Body of pancreas (tissue), 4 donors: ENCODE measurements at regions not wholly inside any gene's neighbourhood (a gene's known extent, or its start where the extent isn't known, plus 50 kb on each side); places are given as distances from the start of the nearest gene placed in this dataset.

Source experiments
- ATAC-seq: fragments of 150-250 bp; one replicate; pipeline ENCODE4 v1.9.1; 2016
- DNase-seq, 4 donors: peaks; one replicate each; pipeline ENCODE4 v3.0.0-alpha.2; 2019
- H3K27ac ChIP-seq, 4 donors: fragments of 200-600 bp; sonication (generic); 1 replicate in 3 of 4; 2 replicates in 1 of 4; pipeline versions ENCODE4 v1.5.1 to v1.6.1; 2016 to 2019; ENCODE audit warnings: mild to moderate bottlenecking in 1 of 4, mixed read lengths in 1 of 4, moderate library complexity in 1 of 4
- H3K27me3 ChIP-seq, 2 donors: fragments of 200-600 bp; sonication (generic); one replicate each; pipeline ENCODE4 v1.6.0; 2016; ENCODE audit warnings: mild to moderate bottlenecking in 1 of 2
- H3K36me3 ChIP-seq, 2 donors: fragments of 200-600 bp; sonication (generic); replicated peaks in 1 of 2; 2 replicates each; pipeline ENCODE4 v1.5.1; 2016; ENCODE audit warnings: low read depth in 2 of 2; ENCODE audit not compliant: insufficient read depth in 1 of 2
- H3K4me1 ChIP-seq: fragments of 200-600 bp; sonication (generic); one replicate; pipeline ENCODE4 v1.6.0; 2016
- H3K4me3 ChIP-seq, 2 donors: fragments of 200-600 bp; sonication (generic); 1 replicate in 1 of 2; 2 replicates in 1 of 2; pipeline ENCODE4 v1.5.1; 2016 to 2019
- H3K9me3 ChIP-seq, 3 donors: fragments of 200-600 bp; sonication (generic); 1 replicate in 2 of 3; 2 replicates in 1 of 3; pipeline ENCODE4 v1.5.1; 2016
- POLR2A ChIP-seq, 3 donors: fragments of 450-650 bp; IDR thresholded peaks; one replicate each; pipeline ENCODE4 v1.6.1; 2016; ENCODE audit warnings: antibody characterized with exemption in 3 of 3, mild to moderate bottlenecking in 2 of 3
- WGBS, 2 donors: methylation state at CpG; one replicate each; pipeline ENCODE4 v1.1.5; 2017; 5-methylcytosine and 5-hydroxymethylcytosine counted together
- intact Hi-C: fragments of 100-400 bp; cut with DNase I; formaldehyde crosslinking; loops from one replicate; pipeline ENCODE4 v1.15.1; 2023
- TF ChIP-seq, protein P1 (sequence below), 7 experiments: fragments of 450-650 bp in 4 of 7; fragments of 200-600 bp in 3 of 7; sonication (generic) in 3 of 7; IDR thresholded peaks; one replicate each; pipeline ENCODE4 v1.5.1; 2016 to 2019; ENCODE audit warnings: antibody characterized with exemption in 7 of 7

DNA sequence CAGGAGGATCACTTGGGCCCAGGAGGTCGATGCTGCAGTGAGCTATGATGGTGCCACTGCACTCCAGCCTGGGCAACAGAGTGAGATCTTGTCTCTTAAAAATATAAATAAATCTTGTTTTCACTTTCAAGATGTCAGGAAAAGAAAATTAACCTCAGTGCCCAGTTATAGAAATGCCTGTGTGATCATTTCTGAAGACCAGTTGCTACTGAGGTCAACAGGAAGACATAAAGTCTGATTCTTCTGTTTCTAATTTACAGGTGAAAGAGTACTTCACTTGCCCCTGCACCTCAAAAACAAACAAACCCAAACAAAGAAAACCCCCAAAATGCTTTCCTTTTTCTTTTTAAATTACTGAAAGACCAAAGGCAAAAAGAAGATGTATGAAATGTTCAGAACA, 174.3 kb upstream of the NBEA start:
- intact Hi-C loops = no loop called here
- Histone ChIP-seq H3K4me3 (no peak overlapping the region), H3K27ac (no peak overlapping the region), H3K4me1 (peaks cover 2% of the 10 kb centered on the region), H3K36me3 (no peaks in the 10 kb centered on the region), H3K27me3 (no peaks in the 10 kb centered on the region), H3K9me3 (no peaks in the 10 kb centered on the region)
- 71 to 85% methylated on average over 1 of the region's 1 CpG for WGBS, 2 donors
- DNase-seq (no peak), ATAC-seq (no peak)
- no peak for TF ChIP-seq POLR2A (IDR thresholded peaks at IDR 0.05)

- Histone ChIP-seq H3K4me1 (no peaks in the 10 kb centered on the region), H3K9me3 (no peaks in the 10 kb centered on the region), H3K27ac (no peak overlapping the region), H3K27me3 (no peaks in the 10 kb centered on the region), H3K4me3 (no peak overlapping the region), H3K36me3 (no peaks in the 10 kb centered on the region)
- WGBS, 2 donors = 54 to 55% methylated on average over 2 of the region's 2 CpGs
- TF ChIP-seq, protein P1, sequence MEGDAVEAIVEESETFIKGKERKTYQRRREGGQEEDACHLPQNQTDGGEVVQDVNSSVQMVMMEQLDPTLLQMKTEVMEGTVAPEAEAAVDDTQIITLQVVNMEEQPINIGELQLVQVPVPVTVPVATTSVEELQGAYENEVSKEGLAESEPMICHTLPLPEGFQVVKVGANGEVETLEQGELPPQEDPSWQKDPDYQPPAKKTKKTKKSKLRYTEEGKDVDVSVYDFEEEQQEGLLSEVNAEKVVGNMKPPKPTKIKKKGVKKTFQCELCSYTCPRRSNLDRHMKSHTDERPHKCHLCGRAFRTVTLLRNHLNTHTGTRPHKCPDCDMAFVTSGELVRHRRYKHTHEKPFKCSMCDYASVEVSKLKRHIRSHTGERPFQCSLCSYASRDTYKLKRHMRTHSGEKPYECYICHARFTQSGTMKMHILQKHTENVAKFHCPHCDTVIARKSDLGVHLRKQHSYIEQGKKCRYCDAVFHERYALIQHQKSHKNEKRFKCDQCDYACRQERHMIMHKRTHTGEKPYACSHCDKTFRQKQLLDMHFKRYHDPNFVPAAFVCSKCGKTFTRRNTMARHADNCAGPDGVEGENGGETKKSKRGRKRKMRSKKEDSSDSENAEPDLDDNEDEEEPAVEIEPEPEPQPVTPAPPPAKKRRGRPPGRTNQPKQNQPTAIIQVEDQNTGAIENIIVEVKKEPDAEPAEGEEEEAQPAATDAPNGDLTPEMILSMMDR (IDR thresholded peaks at IDR 0.05) = no peak
- no peak for TF ChIP-seq POLR2A (IDR thresholded peaks at IDR 0.05)
- intact Hi-C loops = no loop called here
- ATAC-seq = no peak
- DNase-seq = no peak
Observed at GRCh38 chr13:34772206-34772605, 169.9 kb upstream of the NBEA start.

DNA sequence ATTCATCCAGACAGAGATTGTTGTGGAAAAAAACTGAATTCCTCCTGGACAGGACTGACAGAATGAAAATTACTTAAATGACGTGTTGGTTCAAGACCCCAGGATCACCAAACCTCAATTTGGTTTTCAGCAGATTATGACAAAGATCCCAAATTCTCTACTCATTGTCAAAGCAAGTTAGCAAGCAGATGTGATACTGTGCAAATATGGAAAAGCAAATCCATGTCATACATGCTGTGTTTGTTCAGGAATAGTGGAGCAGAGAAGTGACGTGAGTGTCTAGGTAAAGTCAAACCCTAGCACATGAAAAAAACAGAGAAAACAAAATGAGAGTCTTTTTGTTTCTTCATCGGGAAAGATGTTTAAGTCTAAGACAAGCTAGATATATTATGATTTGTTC, 169.2 kb upstream of the NBEA start:
- 49 to 65% methylated on average over 3 of the region's 3 CpGs for WGBS, 2 donors
- no peak overlapping the region for H3K4me3 ChIP-seq

GRCh38 chr13:34776390-34776981, 165.6 kb upstream of the NBEA start:
- H3K9me3 ChIP-seq = no peaks in the 10 kb centered on the region
- no peak overlapping the region for H3K4me3 ChIP-seq
- H3K27ac ChIP-seq = no peak overlapping the region
- DNase-seq = no peak
- H3K27me3 ChIP-seq = no peaks in the 10 kb centered on the region
- no peak for ATAC-seq
- intact Hi-C loops = no loop called here
- no peaks in the 10 kb centered on the region for H3K4me1 ChIP-seq
- TF ChIP-seq, protein P1 (IDR thresholded peaks at IDR 0.05) = no peak
- TF ChIP-seq POLR2A (IDR thresholded peaks at IDR 0.05) = no peak
- H3K36me3 ChIP-seq = no peaks in the 10 kb centered on the region
- 68 to 81% methylated on average over 2 of the region's 2 CpGs for WGBS, 2 donors

More for the DNA sequence above, 169.2 kb upstream of the NBEA start:
- no peaks in the 10 kb centered on the region for H3K27me3 ChIP-seq
- H3K4me1 ChIP-seq = no peaks in the 10 kb centered on the region
- no peak for TF ChIP-seq POLR2A (IDR thresholded peaks at IDR 0.05)
- TF ChIP-seq, protein P1 (IDR thresholded peaks at IDR 0.05) = no peak
- no peaks in the 10 kb centered on the region for H3K9me3 ChIP-seq
- DNase-seq = no peak
- ATAC-seq = no peak
- intact Hi-C loops = no loop called here
- H3K36me3 ChIP-seq = no peaks in the 10 kb centered on the region
- H3K27ac ChIP-seq = no peak overlapping the region

GRCh38 chr13:34777089-34777913, 164.8 kb upstream of the NBEA start:
- no peak for ATAC-seq
- 65 to 76% methylated on average over 8 of the region's 8 CpGs for WGBS, 2 donors

More at GRCh38 chr13:34777089-34777913, 164.8 kb upstream of the NBEA start:
- no peaks in the 10 kb centered on the region for H3K36me3 ChIP-seq
- DNase-seq = no peak
- H3K4me1 ChIP-seq = no peaks in the 10 kb centered on the region
- H3K4me3 ChIP-seq = no peak overlapping the region
- TF ChIP-seq, protein P1 (IDR thresholded peaks at IDR 0.05) = no peak
- TF ChIP-seq POLR2A (IDR thresholded peaks at IDR 0.05) = no peak
- H3K9me3 ChIP-seq = no peaks in the 10 kb centered on the region
- no peaks in the 10 kb centered on the region for H3K27me3 ChIP-seq
- intact Hi-C loops = no loop called here
- no peak overlapping the region for H3K27ac ChIP-seq
